NOMO-1 treated with dmso at 0.1 percent for 144 hours (cell line): ENCODE measurements at regions not wholly inside any gene's neighbourhood (a gene's known extent, or its start where the extent isn't known, plus 50 kb on each side); places are given as distances from the start of the nearest gene placed in this dataset.
"Not testable (repeated sequence)": the region's sequence is repeated elsewhere in the genome, so short reads cannot be mapped to it uniquely, and the experiment has no call there.

ENCODE experiments used
- DNase-seq: peaks from one replicate; lab custom pipeline; 2025; ENCODE audit not compliant: unreplicated experiment; lab: John Stamatoyannopoulos, UW

DNA sequence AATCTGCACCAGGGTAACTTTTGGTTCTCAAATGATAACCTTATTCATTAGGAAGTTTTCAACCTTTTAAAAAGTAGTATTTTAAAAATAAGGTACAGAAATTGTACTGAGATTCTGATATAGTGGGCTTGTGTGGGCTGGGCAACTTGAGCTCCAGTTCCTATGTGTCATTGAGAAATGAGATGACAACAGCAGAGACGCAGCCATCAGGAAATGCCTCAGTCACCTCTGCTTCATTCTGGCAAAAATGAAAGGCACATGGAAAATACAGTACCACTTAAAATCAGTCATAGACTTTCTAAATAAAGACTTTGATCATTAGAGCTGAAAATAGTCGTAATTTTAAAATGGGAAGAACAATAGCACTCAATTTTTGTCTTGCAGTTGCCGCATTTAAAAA lies 480.2 kb downstream of the PLK2 start:
- no peak for DNase-seq

DNA sequence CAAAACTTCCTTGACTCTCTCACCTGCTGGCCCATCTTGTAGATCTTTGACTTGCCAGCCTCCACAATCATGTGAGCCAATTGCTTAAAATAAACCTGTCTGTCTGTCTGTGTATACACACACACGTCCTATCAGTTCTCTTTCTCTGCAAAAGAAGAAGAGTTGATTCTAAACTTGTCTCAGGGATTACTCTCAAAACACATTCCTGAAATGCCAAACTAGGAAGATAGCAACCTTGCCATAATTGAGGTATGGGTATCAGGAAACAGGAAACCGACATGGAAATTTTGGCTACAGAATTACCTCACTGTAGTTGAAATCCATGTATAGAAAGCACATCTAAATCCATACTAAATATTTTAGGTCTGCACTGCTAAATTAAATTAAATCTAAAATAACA lies 483.4 kb downstream of the PLK2 start:
- no peak for DNase-seq

DNA sequence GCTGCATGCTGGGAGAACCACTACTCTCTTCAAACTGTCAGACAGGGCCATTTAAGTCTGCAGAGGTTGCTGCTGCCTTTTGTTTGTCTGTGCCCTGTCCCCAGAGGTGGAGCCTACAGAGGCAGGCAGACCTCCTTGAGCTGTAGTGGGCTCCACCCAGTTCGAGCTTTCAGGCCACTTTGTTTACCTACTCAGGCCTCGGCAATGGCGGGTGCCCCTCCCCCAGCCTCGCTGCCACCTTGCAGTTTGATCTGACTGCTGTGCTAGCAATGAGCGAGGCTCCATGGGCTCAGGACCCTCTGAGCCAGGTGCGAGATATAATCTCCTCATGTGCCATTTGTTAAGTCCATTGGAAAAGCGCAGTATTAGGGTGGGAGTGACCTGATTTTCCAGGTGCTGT lies 487.8 kb downstream of the PLK2 start:
- not testable (repeated sequence) for DNase-seq

DNA sequence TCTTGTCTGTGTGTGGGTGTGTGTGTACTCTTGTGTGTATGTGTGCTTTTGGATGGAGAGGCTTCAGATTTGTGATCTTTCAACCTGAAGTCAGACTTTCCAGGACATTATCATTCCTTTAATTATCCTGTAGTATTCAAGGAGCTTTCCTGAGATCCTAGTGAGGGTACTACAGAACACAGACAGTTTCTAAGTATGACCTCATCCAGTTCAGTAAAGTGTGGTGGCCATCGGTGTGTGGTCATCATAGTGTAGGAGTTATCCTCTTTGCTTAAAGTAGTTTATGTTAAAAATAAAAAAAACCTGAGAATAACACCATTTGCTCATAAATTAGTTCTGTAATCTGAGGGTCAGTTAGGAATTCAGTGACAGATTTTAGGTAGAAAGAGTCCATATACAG lies 478.0 kb upstream of the ACTBL2 start:
- DNase-seq = no peak

DNA sequence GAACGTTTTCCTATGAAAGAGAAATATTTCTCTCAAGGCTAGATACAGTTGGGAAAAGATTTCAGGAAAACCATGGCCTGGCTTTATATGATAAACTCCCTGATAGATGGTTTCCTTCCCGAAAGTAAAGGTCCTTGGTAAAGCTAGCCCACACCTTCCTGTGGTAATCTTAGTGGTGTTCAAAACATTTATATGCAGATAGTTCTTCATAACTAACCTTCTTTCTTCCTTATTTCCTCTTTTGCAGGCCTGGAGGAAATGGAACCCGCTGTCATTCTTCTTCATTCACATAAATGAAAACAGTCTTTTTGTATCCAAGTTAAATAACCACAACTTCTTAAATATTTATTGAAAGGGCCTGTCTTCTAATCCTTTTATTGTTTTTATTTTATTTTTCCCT lies 474.0 kb upstream of the ACTBL2 start:
- no peak for DNase-seq

DNA sequence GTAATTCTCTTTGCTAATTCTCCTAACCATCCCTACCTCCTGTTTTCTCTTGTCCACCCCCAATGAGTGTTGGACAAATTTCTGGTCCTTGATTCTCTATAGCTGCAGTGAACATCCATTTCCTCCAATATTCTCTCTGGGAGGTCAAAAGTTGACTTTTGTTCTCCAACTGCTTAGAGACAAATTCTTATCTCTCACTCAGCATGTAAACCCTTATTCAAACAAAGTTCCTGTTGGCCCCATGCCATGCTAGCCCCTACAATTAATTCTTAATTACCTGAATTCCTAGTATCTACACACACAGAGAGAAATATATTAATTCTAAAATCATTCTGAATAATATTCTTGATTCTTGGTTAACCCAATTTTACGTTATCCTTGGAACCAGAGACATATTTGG lies 472.9 kb upstream of the ACTBL2 start:
- DNase-seq = no peak

DNA sequence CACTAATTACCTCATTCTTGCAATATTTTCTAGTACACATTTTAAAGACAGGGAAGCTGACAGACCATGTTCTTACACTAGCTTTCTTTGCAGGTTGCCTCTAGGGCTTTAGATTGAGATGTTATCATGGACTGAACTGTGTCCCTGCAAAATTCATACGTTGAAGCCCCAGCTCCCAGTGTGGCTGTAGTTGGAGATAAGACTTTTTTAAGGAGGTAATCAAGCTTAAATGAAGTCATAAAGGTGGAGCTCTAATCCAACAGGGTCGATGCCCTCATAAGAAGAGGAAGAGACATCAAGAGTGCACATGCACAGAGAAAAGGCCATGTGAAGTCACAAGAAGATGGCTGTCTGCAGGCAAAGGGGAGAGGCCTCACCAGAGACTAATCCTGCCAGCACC lies 471.2 kb upstream of the ACTBL2 start:
- no peak for DNase-seq

DNA sequence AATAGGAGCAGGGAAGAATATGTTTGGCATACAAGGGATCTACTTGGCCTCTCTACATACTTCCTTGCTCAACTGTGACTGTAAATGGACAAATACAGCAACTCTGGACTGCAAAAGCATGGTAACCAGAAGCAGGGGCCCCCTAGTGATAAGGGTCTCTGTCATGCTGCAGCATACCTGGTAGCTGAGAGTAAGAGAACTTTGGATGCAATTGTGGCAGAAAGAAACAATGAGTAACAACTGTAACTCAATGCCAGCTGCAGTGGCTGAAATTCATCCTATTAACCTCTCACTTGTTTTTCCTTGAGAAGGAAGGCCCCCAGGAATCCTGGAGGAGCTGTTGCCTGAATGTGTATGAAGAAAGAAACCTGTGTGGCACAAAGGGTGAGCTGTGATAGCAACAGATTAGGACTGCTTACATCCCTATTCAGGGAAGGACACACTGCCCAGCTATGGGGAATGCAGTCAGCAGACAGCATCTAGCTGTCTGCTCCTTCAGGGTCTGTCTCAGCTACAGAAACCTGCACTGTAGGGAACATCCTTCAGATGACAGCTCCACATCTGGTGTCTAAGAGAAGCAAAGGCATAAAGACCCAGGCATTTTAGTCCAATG lies 468.1 kb upstream of the ACTBL2 start:
- no peak for DNase-seq

DNA sequence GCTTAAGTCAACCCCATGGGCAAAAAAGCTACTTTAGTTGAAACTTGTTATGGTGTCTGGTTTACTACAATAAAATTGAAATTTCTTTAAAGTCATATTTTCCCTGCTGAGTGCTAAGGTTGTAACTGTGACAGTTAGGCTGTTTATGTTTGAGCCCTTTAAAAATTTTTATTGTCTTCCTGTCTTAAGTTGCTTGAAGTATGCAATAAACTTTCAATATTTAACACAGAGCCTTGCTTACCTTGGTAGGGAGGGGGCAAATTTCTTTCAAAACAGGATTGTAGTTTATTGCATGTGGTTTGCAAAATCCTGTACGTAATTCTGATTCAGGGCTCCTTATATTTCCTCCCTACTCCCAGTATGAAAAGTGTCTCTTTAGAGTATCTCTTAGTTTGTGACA lies 465.5 kb upstream of the ACTBL2 start:
- DNase-seq = no peak

DNA sequence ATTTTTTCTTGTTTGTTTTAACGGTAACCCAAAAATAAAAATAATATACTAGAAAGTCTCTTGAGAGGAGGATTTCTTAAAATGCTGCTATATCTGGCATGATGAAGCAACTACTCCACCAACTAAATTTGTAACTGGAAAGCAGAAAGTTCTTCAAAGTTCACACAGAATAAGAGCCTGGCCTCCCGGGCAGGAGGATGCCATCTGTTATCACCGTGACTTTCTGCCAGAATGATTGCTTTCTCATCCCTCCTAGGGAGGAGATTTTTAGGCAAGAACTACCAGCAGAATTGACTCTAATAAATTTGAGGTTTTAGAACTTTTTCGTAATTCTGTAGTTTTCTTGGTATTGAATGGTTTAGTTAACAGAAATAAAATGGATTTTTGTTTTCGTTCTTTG lies 464.6 kb upstream of the ACTBL2 start:
- DNase-seq = no peak

DNA sequence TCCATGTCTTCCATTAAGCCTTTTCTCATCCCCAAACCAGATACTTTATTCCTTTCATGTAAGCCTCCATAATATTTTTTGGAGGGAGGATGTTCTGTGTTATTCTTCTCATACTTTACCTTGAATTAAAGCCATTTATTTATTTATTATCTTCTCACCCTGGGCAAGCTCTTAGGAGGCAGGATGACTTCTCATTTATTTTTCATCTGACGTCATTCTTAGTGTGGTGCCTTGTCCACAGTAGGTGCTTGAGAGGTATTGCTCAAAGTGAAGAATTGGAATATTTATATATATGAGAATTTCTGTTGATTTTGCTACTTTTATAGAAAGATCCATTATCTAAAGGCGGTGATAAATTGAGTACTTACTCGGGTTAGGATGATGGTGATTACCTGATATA lies 458.3 kb upstream of the ACTBL2 start:
- no peak for DNase-seq

DNA sequence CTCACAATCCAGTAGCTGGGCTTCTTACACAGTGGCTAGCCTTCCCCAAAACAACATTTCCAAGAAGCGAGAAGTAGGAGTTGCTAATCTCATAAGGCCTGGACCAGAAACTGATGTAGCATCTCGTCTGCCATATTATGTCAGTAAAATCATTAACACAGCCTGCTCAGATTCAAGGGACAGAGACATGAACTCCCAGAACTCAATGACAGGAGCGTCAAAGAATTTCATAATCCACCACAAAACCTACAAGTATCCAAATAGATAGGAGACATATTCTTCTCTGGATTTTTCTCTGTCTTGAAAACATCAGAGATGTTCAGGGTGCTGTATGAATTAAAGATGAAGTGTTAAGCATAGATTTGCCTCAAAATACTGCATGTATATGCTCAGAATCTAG lies 457.6 kb upstream of the ACTBL2 start:
- DNase-seq = no peak

DNA sequence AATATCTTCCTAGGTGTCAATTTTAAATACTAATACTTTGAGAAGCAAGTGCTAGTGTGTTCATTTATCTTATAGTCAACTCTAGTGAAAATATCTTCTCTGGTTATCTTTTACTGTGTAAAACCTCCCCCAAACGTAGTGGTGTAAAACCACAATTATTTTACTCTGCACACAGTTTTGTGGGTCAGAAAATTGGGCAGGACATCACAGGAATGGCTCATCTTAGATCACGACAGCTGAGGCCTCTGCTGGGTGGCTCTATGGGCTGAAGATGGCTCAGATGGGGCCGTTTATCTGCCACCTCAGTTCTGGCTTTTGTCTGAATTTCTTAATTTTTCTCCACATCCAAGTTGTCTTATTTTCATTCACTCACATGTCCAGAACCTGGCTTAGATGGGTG lies 457.2 kb upstream of the ACTBL2 start:
- DNase-seq = no peak

DNA sequence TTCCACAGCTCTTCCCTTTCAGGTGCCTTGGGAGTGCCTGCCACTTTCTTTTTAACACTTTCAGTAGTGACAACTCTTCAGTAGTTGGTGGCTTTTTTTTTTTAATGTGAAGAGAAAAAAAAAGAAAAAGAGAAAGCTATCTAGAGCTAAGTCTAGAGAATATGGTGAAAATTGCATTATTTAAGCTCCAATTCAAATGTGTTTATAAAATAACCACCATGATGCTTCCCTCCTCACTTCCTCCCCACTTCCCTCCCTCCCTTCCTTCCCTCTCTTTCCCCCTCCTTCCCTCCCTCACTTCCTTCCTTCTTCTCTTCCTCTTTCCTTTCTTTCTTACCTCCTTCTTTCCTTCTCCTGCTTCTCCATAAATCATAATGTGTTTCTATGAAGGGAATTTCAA lies 456.7 kb upstream of the ACTBL2 start:
- DNase-seq = no peak

DNA sequence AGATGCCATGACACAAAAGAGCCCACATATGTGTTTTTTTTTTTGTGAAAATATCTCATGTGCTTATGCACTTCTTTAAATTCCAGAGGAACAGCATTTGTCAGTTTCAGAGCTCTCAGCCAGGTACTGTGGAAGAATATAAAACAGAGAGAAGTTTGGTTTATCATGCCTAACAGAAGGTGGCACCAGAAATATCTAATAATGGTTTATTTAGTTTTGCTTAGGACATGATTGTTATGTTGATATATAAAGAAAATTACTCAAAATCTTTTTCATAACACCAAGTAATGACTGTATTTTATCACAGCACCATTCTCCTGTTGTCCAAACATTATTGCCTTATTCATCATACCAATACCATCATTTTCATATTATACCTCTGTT lies 455.6 kb upstream of the ACTBL2 start:
- no peak for DNase-seq

DNA sequence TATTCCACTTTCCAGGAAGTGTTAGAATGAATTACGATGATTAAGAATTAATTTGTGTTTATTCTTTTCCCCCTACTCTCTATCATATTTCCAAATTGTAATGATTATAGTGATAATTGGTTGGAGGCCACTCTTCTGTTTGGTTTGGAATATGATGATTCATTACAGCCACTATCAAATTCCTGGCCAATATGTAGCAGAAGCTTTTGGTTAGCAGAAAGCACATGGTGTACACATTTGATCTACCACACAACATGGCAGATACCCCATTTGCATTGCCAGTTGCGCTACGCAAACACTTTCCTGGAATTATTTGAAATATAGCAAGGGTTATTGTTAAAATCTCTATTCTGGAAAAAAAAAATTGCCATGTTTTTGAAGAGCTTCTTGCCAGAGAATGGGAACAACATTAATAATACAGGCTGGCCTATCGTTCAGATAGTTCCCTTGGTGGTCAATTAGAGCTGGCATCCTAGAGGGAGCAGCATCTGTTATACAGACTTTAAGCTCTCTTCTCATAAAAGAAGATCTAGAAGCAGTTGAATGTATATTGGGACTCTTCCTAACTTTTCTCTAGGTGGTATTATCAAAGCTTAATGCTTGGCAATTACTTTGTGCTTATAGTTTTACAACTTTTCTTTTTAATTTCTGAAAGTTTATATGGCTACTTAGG lies 455.0 kb upstream of the ACTBL2 start:
- no peak for DNase-seq

DNA sequence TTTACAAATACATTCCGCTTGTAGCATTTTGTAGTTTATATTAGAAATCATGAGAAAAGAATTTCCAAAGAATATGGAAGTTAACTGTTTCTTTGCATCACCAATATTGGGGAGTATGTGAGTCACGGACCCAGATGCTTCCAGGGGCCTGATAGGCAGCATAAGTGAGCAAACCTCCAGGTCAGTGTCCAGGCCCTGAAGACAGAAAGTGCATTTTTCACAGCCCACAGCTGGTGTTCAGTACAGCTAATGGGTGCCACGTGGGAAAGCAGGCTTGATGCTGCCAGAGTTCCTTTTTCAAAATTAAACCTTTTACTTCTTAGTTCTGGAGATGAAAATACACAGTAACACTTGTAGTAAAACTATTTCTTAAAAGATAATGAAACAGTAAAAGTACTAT lies 454.4 kb upstream of the ACTBL2 start:
- DNase-seq = no peak

DNA sequence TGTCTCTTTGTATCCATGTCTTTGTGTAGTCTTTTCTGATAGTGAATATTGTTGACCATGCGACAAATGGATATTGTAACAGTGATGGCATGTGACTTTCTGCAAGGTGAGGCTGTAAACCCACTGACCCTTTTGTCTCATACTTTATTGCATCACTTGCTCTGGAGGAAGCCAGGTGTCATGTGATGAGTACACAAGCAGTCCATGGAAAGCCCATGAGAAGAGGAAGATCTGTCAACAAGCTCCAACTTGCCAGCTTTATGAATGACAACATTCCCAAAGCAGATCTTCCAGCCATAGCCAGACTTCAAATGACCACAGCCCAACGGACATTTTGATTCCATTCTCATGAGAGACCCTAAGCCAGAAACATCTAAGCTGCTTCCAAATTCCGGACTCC lies 450.1 kb upstream of the ACTBL2 start:
- no peak for DNase-seq

DNA sequence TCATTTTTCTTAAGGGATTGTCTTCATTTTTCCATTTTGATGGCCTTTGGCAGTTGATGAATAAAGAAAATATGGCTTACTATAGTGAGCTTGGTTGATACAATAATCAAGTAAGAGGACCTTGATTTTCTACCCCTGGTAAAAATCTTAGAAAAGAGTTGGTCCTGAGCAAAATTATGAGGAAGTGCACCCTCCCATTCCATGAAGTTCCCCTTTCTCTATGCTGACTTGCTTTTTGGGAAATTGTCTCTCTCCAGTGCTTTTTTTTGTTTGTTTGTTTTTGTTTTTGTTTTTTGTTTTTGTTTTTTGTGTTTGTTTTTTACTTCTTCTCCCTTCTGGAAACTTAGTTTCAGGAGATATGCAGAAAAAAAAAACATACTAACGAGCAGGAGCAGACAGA lies 449.2 kb upstream of the ACTBL2 start:
- no peak for DNase-seq

DNA sequence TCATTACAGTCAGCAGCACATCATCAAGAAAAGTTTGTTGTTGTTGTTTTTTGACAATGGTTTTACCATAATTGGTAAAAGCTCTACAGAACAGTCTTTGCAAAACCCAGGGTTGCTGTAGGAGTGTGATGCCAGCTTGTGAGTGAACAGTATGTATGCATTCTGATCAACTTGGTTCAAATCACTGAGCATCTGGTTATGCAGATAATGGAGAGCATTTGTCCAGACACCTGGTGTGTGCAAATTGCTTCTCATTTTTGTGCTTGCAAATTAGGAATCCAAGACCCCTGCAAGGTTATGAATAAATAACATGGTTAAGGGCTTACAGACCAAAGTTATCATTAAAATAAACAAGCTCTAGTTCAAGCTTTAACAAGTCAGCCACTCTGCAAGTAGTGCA lies 448.7 kb upstream of the ACTBL2 start:
- no peak for DNase-seq

DNA sequence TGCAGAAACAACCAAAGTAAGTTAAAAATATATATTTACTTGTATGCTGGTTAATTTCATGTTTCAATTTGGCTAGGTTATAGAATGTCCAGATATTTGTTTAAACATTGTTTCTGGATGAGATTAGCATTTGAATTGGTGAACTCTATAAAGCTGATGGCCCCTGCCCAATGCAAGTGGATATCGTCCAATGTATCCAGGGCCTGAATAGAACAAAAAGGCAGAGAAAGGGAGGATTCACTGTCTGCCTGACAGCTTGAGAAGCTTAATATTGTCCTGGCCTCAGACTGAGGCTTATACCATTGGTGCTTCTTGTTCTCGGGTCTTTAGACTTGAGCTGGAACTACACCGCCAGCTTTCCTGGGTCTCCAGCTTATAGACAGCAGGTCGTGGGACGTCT lies 446.7 kb upstream of the ACTBL2 start:
- no peak for DNase-seq

DNA sequence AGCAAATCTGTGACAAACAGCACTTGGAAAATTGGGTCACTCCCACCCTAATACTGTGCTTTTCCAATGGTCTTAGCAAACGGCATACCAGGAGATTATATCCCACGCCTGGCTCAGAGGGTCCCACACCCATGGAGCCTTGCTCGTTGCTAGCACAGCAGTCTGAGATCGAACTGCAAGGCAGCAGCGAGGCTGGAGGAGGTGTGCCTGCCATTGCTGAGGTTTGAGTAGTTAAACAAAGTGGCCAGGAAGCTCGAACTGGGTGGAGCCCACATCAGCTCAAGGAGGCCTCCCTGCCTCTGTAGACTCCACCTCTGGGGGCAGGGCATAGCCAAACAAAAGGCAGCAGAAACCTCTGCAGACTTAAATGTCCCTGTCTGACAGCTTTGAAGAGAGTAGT lies 440.5 kb upstream of the ACTBL2 start:
- DNase-seq = not testable (repeated sequence)

DNA sequence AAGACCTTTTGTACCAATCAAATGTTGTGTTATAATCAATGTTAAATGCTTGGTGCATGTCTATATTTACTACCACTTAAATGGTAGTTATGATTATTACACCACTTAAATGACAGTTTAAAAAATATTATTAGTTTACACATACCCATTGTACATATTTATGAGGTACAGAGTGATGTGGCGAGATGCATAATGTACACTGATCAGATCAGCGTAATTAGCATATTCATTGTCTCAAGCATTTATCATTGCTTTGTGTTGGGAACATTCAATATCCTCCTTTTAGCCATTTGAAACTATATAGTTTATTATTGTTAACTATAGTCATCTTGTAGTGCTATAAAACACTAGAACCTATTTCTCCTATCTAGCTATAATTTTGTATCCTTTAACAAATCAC lies 434.4 kb upstream of the ACTBL2 start:
- no peak for DNase-seq
